Vagina (tissue), 2 donors: ENCODE measurements at regions not wholly inside any gene's neighbourhood (a gene's known extent, or its start where the extent isn't known, plus 50 kb on each side); places are given as distances from the start of the nearest gene placed in this dataset.

Experiments used
- POLR2A ChIP-seq, 2 donors: fragments of 450-650 bp; IDR thresholded peaks; one replicate each; pipeline ENCODE4 v1.6.1; 2017; ENCODE audit warnings: antibody characterized with exemption in 2 of 2, mild to moderate bottlenecking in 2 of 2, moderate library complexity in 2 of 2
- POLR2AphosphoS5 ChIP-seq, 2 donors: sonication (generic); formaldehyde crosslinking; IDR thresholded peaks; one replicate each; pipeline ENCODE4 v1.9.0; 2017; ENCODE audit warnings: antibody characterized with exemption in 2 of 2, mild to moderate bottlenecking in 2 of 2, low read depth in 1 of 2; ENCODE audit not compliant: insufficient read depth in 1 of 2
- TF ChIP-seq, protein P1 (sequence below), 3 experiments: fragments of 450-650 bp in 2 of 3; fragments of 200-600 bp in 1 of 3; sonication (generic) in 1 of 3; IDR thresholded peaks; one replicate each; pipeline ENCODE4 v1.5.1; 2017 to 2019; ENCODE audit warnings: antibody characterized with exemption in 3 of 3, mild to moderate bottlenecking in 2 of 3, moderate library complexity in 2 of 3

DNA sequence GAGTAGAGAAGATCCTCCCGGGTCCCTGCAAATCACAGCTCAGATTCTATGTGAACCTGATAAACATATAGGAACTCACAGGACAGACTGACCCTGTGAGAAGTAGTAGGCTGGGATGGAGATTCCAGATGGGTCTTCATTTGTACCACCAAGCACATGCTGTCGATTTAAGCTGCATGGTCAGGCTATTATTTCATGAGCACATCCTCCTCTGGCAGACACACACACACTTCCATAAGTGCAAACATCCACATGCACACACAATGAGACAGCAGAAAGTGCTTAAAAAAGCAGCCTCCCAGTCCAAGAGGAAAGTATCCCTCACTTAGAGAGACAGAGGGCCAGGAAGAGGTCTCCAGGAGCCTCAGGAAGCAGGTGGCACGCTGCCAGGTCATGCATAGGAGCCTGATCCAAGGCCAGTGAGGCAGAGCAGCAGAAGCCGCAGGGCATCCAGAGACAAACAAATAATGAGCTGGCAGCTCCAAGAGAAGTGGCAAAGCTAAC, 131.8 kb downstream of the UNC5CL start:
- no peak for TF ChIP-seq POLR2A (IDR thresholded peaks at IDR 0.05)
- TF ChIP-seq, protein P1, sequence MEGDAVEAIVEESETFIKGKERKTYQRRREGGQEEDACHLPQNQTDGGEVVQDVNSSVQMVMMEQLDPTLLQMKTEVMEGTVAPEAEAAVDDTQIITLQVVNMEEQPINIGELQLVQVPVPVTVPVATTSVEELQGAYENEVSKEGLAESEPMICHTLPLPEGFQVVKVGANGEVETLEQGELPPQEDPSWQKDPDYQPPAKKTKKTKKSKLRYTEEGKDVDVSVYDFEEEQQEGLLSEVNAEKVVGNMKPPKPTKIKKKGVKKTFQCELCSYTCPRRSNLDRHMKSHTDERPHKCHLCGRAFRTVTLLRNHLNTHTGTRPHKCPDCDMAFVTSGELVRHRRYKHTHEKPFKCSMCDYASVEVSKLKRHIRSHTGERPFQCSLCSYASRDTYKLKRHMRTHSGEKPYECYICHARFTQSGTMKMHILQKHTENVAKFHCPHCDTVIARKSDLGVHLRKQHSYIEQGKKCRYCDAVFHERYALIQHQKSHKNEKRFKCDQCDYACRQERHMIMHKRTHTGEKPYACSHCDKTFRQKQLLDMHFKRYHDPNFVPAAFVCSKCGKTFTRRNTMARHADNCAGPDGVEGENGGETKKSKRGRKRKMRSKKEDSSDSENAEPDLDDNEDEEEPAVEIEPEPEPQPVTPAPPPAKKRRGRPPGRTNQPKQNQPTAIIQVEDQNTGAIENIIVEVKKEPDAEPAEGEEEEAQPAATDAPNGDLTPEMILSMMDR (IDR thresholded peaks at IDR 0.05): no peak
- no peak for TF ChIP-seq POLR2AphosphoS5 (IDR thresholded peaks at IDR 0.05; ENCODE audit: insufficient read depth in 1 of 2, low read depth in 1 of 2)
